HepG2 (cell line): ENCODE measurements at regions not wholly inside any gene's neighbourhood (a gene's known extent, or its start where the extent isn't known, plus 50 kb on each side); places are given as distances from the start of the nearest gene placed in this dataset.

ENCODE experiments used
- ATAC-seq: fragments of 200-7000 bp; cut with Tn5 transposase; 3 replicates; pipeline ENCODE4 v1.9.1; 2020; ENCODE audit warnings: mild to moderate bottlenecking, moderate library complexity
- BruUV-seq: library from RNA; stranded (reverse); fragments of 400-500 nt; replicated peaks from 2 replicates; lab custom pipeline; 2021; lab: Mats Ljungman, UMichigan
- CTCF ChIA-PET: fragments of 300-600 bp; formaldehyde crosslinking; extraction: SDS; loops from one replicate; lab custom pipeline; 2021; ENCODE audit warnings: low total read pairs, inconsistent platforms, low intra/inter-chr PET ratio; lab: Yijun Ruan, JAX
- POLR2A ChIA-PET: fragments of 350-600 bp; sonication (Branson Sonifier 250); formaldehyde crosslinking; loops from one replicate; lab custom pipeline; 2020; ENCODE audit warnings: antibody characterized with exemption, inconsistent platforms; lab: Yijun Ruan, JAX
- DNase-seq: peaks from one replicate; pipeline ENCODE4 v3.0.0-alpha.2; 2015; ENCODE audit warnings: low spot score
- FAIRE-seq: peaks from 3 replicates; lab custom pipeline; 2011; peaks lifted over from hg19 to GRCh38; lab: Jason Lieb, UNC
- H2AFZ ChIP-seq: one replicate; pipeline ENCODE4 v1.6.1; 2011; ENCODE audit warnings: low read length, inconsistent platforms
- H3K27ac ChIP-seq: fragments of 300-600 bp; 3 replicates; pipeline ENCODE4 v1.8.0; 2011; ENCODE audit warnings: mixed run types, mild to moderate bottlenecking, mixed read lengths, low read length, inconsistent platforms; ENCODE audit not compliant: insufficient read depth; ENCODE audit errors: extremely low read length
- H3K27me3 ChIP-seq, 2 experiments: fragments of 200-600 bp in 1 of 2; 2 replicates in 1 of 2; 3 replicates in 1 of 2; pipeline versions ENCODE4 v1.6.0 to v1.8.0; 2011; ENCODE audit warnings: low read length in 2 of 2, mild to moderate bottlenecking in 2 of 2, moderate library complexity in 2 of 2, inconsistent platforms in 1 of 2; ENCODE audit not compliant: insufficient read depth in 2 of 2, control insufficient read depth in 1 of 2
- H3K36me3 ChIP-seq, 2 experiments: fragments of 200-600 bp in 1 of 2; replicated peaks in 1 of 2; 2 replicates in 1 of 2; 3 replicates in 1 of 2; pipeline versions ENCODE4 v1.5.1 to v1.8.0; 2011; ENCODE audit warnings: low read length in 2 of 2, inconsistent platforms in 1 of 2; ENCODE audit not compliant: insufficient read depth in 2 of 2, control insufficient read depth in 1 of 2
- H3K4me1 ChIP-seq: 2 replicates; pipeline ENCODE4 v1.5.1; 2012; ENCODE audit warnings: low read length, inconsistent platforms; ENCODE audit not compliant: insufficient read depth
- H3K4me2 ChIP-seq: 2 replicates; pipeline ENCODE4 v1.6.0; 2011; ENCODE audit warnings: low read depth, low read length, inconsistent platforms
- H3K4me3 ChIP-seq, 3 experiments: fragments of 200-600 bp in 1 of 3; sonication (generic), shearing (Covaris generic) in 1 of 3; replicated peaks in 1 of 3; 2 replicates each; pipeline ENCODE4 v1.5.1; 2011 to 2016; ENCODE audit warnings: low read length in 3 of 3, inconsistent platforms in 2 of 3, low read depth in 2 of 3, mild to moderate bottlenecking in 2 of 3, control low read depth in 1 of 3, mixed read lengths in 1 of 3; ENCODE audit not compliant: insufficient read depth in 1 of 3
- H3K79me2 ChIP-seq: one replicate; pipeline ENCODE4 v1.6.1; 2011; ENCODE audit warnings: low read length, inconsistent platforms; ENCODE audit not compliant: insufficient read depth
- H3K9ac ChIP-seq: 2 replicates; pipeline ENCODE4 v1.6.0; 2011; ENCODE audit warnings: mild to moderate bottlenecking, low read depth, low read length, inconsistent platforms; ENCODE audit not compliant: insufficient read depth
- H3K9me3 ChIP-seq: 2 replicates; pipeline ENCODE4 v1.5.1; 2012; ENCODE audit warnings: mild to moderate bottlenecking, low read length
- H4K20me1 ChIP-seq: 2 replicates; pipeline ENCODE4 v1.6.0; 2011; ENCODE audit warnings: inconsistent platforms, mild to moderate bottlenecking, low read length, moderate library complexity; ENCODE audit not compliant: insufficient read depth
- AKAP8 ChIP-seq: sonication (generic); formaldehyde crosslinking; IDR thresholded peaks from 2 replicates; pipeline ENCODE4 v1.5.1; 2020; ENCODE audit warnings: mild to moderate bottlenecking, missing genetic modification reagents
- EP300 ChIP-seq, 3 experiments: sonication (generic) in 1 of 3; formaldehyde crosslinking in 1 of 3; IDR thresholded peaks; 2 replicates each; pipeline versions ENCODE4 v1.5.1 to v1.6.1; 2011 to 2020; ENCODE audit warnings: low read depth in 2 of 3, low read length in 2 of 3, borderline replicate concordance in 1 of 3, improper control_type of control experiment in 1 of 3, mild to moderate bottlenecking in 1 of 3, missing genetic modification reagents in 1 of 3, moderate library complexity in 1 of 3
- MYC ChIP-seq: sonication (generic); formaldehyde crosslinking; IDR thresholded peaks from 2 replicates; pipeline ENCODE4 v1.9.0; 2021; ENCODE audit warnings: missing genetic modification reagents, borderline replicate concordance
- PCBP2 ChIP-seq: fragments of 200-400 bp; formaldehyde crosslinking; optimal IDR thresholded peaks from 2 replicates; pipeline ENCODE3; 2018; ENCODE audit warnings: low read length, low read depth; ENCODE audit not compliant: poor library complexity, severe bottlenecking
- RBM22 ChIP-seq: fragments of 200-400 bp; formaldehyde crosslinking; optimal IDR thresholded peaks from 2 replicates; pipeline ENCODE3; 2017; ENCODE audit warnings: mild to moderate bottlenecking, low read length, moderate library complexity
- ZBTB38 ChIP-seq: sonication (generic); formaldehyde crosslinking; IDR thresholded peaks from 2 replicates; pipeline ENCODE4 v1.5.1; 2020; ENCODE audit warnings: mild to moderate bottlenecking, missing genetic modification reagents
- ZNF513 ChIP-seq: sonication (generic); formaldehyde crosslinking; conservative IDR thresholded peaks from 2 replicates; pipeline ENCODE4 v1.5.0; 2020; ENCODE audit warnings: missing genetic modification reagents
- ZNF75D ChIP-seq: sonication (generic); formaldehyde crosslinking; IDR thresholded peaks from 2 replicates; pipeline ENCODE4 v1.8.1; 2023; ENCODE audit warnings: missing genetic modification reagents, mild to moderate bottlenecking, borderline replicate concordance
- WGBS: methylation state at CpG from one replicate; pipeline ENCODE4 v1.1.6; 2017; ENCODE audit warnings: low lambda C conversion rate; 5-methylcytosine and 5-hydroxymethylcytosine counted together
- in situ Hi-C: cut with HindIII; loops from 2 replicates; pipeline ENCODE4 v1.10.0; 2017; ENCODE audit warnings: low pct_unique_long_range_greater_than_20kb; ENCODE audit not compliant: extremely low pct_ligation_motif_present
- intact Hi-C: fragments of 100-400 bp; cut with micrococcal nuclease; formaldehyde crosslinking; loops from one replicate; pipeline ENCODE4 v1.10.0; 2022; ENCODE audit not compliant: unreplicated experiment

GRCh38 chr1:236343246-236343870 lies 50.7 kb upstream of the EDARADD start (continued):
- TF ChIP-seq ZNF513 (CRISPR knock-in tag) (no peak), MYC (CRISPR knock-in tag) (no peak), ZBTB38 (no peak), RBM22 (no peak), EP300 (IDR thresholded peaks at IDR 0.05; ENCODE audit: low read depth in 2 of 2, low read length in 2 of 2) (no peak), EP300 (CRISPR knock-in tag; IDR thresholded peaks at IDR 0.05; ENCODE audit: borderline replicate concordance) (no peak), ZNF75D (CRISPR knock-in tag) (no peak), PCBP2 (no peak)

DNA sequence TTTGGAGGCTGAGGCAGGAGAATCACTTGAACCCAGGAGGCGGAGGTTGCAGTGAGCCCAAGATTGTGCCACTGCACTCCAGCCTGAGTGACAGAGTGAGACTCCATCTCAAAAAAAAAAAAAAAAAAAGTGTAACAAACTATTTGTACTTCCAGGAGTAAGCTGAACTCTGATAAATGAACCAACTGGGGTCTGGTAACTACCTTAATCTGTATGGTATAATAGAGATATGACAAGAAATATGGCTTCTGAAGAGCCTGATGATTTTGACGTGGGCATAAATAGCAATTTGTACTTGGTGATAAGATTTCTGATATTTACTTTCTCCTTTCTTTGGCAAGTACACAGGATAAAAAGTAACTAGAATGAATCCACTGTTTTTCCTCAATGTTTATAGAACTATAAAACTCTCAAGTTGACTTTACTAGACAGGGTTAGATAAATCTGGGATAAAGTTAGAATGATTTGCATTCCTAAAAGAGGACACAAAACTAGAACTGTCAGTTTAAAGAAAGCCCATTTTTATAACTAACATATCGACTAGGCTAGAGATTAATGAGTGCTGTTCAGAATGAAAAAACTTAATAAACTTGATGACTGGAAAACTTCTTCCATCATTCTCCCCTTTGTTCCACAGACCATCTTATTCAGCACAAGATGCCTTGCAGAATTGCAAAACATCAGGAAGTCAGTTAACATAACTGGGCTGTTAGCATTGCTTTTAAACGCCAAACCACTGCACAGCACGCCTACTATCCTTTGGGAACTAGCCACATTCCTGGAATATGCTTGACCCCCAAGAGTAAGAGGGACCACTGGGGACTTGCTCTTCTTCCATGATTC lies 51.5 kb upstream of the EDARADD start:
- no TSS peak for BruUV-seq
- no peaks in the 10 kb centered on the region for H4K20me1 ChIP-seq
- intact Hi-C loops: no loop called here
- H3K4me2 ChIP-seq: no peak overlapping the region
- TF ChIP-seq AKAP8: no peak
- H3K79me2 ChIP-seq: no peaks in the 10 kb centered on the region
- in situ Hi-C loops: no loop called here
- H3K9ac ChIP-seq: no peak overlapping the region
- no peak for FAIRE-seq
- H3K27me3 ChIP-seq: no peaks in the 10 kb centered on the region
- H3K36me3 ChIP-seq: no peaks in the 10 kb centered on the region
- no peak overlapping the region for H3K4me3 ChIP-seq
- CTCF ChIA-PET: no interaction called here
- no peaks in the 10 kb centered on the region for H3K4me1 ChIP-seq
- DNase-seq: no peak
- POLR2A ChIA-PET: no interaction called here
- no peak overlapping the region for H2AFZ ChIP-seq
- WGBS: 31% methylated on average over 5 of the region's 5 CpGs
- no peak overlapping the region for H3K27ac ChIP-seq
- no peaks in the 10 kb centered on the region for H3K9me3 ChIP-seq
- no peak for ATAC-seq
